Tibial nerve (tissue), 4 donors: ENCODE measurements at regions not wholly inside any gene's neighbourhood (a gene's known extent, or its start where the extent isn't known, plus 50 kb on each side); places are given as distances from the start of the nearest gene placed in this dataset.

ENCODE experiments used
- CTCF ChIP-seq, 5 experiments: fragments of 200-600 bp in 3 of 5; fragments of 450-650 bp in 2 of 5; sonication (generic) in 3 of 5; IDR thresholded peaks; one replicate each; pipeline ENCODE4 v1.5.1; 2016 to 2019; ENCODE audit warnings: antibody characterized with exemption in 5 of 5, mild to moderate bottlenecking in 3 of 5, moderate library complexity in 2 of 5
- EP300 ChIP-seq, 2 donors: sonication (generic); formaldehyde crosslinking; IDR thresholded peaks; one replicate each; pipeline ENCODE4 v1.6.1; 2017; ENCODE audit warnings: antibody characterized with exemption in 2 of 2, mild to moderate bottlenecking in 1 of 2

- no peak for TF ChIP-seq EP300 (IDR thresholded peaks at IDR 0.05)
- TF ChIP-seq CTCF (IDR thresholded peaks at IDR 0.05) = no peak
Measured at GRCh38 chr7:159280008-159280407, 135.3 kb upstream of the VIPR2 start.
